Urothelium cell line (cell line): ENCODE measurements at regions not wholly inside any gene's neighbourhood (a gene's known extent, or its start where the extent isn't known, plus 50 kb on each side); places are given as distances from the start of the nearest gene placed in this dataset.

ENCODE experiments used
- DNase-seq: peaks from one replicate; pipeline ENCODE4 v3.0.0; 2011; ENCODE audit warnings: low spot score, mixed read lengths
- FAIRE-seq: peaks from 2 replicates; lab custom pipeline; 2011; peaks lifted over from hg19 to GRCh38; lab: Jason Lieb, UNC

- DNase-seq (no peak), FAIRE-seq (no peak)
These were observed 304.4 kb upstream of the NBEA start for GRCh38 chr13:34637636-34638035.

- DNase-seq (no peak), FAIRE-seq (no peak)
These were observed 303.2 kb upstream of the NBEA start for GRCh38 chr13:34638897-34639296.

- DNase-seq (no peak), FAIRE-seq (no peak)
These were observed 301.7 kb upstream of the NBEA start for GRCh38 chr13:34640179-34640992.

- no peak for DNase-seq
- FAIRE-seq = no peak
These were observed 301.1 kb upstream of the NBEA start for GRCh38 chr13:34640993-34641330.

GRCh38 chr13:34647379-34648150 lies 294.5 kb upstream of the NBEA start:
- FAIRE-seq = no peak
- no peak for DNase-seq

GRCh38 chr13:34654203-34654602 lies 287.9 kb upstream of the NBEA start:
- FAIRE-seq = no peak
- no peak for DNase-seq

GRCh38 chr13:34654647-34655046 lies 287.4 kb upstream of the NBEA start:
- no peak for FAIRE-seq
- no peak for DNase-seq

GRCh38 chr13:34655554-34655953 lies 286.5 kb upstream of the NBEA start:
- DNase-seq = no peak
- no peak for FAIRE-seq

GRCh38 chr13:34657716-34658115 lies 284.4 kb upstream of the NBEA start:
- peak; percentile 11 for DNase-seq
- FAIRE-seq = no peak

- no peak for FAIRE-seq
- DNase-seq = no peak
These were observed 274.5 kb upstream of the NBEA start for GRCh38 chr13:34667286-34668218.

- FAIRE-seq = no peak
- DNase-seq = no peak
These were observed 270.9 kb upstream of the NBEA start for GRCh38 chr13:34671137-34671536.

GRCh38 chr13:34672631-34673030 lies 269.4 kb upstream of the NBEA start:
- FAIRE-seq (no peak), DNase-seq (no peak)

GRCh38 chr13:34675626-34676025 lies 266.4 kb upstream of the NBEA start:
- DNase-seq (no peak), FAIRE-seq (no peak)

GRCh38 chr13:34678154-34678553 lies 263.9 kb upstream of the NBEA start:
- DNase-seq (peak; percentile 34), FAIRE-seq (no peak)

- no peak for FAIRE-seq
- no peak for DNase-seq
These were observed 260.6 kb upstream of the NBEA start for GRCh38 chr13:34681405-34681955.

GRCh38 chr13:34695063-34695462 lies 247.0 kb upstream of the NBEA start:
- DNase-seq (no peak), FAIRE-seq (no peak)

- DNase-seq (no peak), FAIRE-seq (no peak)
These were observed 245.8 kb upstream of the NBEA start for GRCh38 chr13:34696296-34696695.

- no peak for FAIRE-seq
- DNase-seq = no peak
These were observed 245.3 kb upstream of the NBEA start for GRCh38 chr13:34696741-34697140.

- no peak for FAIRE-seq
- DNase-seq = no peak
These were observed 243.1 kb upstream of the NBEA start for GRCh38 chr13:34698945-34699344.

- no peak for FAIRE-seq
- DNase-seq = no peak
These were observed 241.9 kb upstream of the NBEA start for GRCh38 chr13:34700155-34700554.

GRCh38 chr13:34701919-34702318 lies 240.2 kb upstream of the NBEA start:
- DNase-seq = no peak
- FAIRE-seq = no peak
